Kasumi-1 (cell line): ENCODE measurements at regions not wholly inside any gene's neighbourhood (a gene's known extent, or its start where the extent isn't known, plus 50 kb on each side); places are given as distances from the start of the nearest gene placed in this dataset.

ENCODE experiments used
- DNase-seq, 2 experiments: peaks; one replicate each; lab custom pipeline; 2025; lab: John Stamatoyannopoulos, UW

GRCh38 chr11:79564288-79564925, 123.6 kb upstream of the TENM4 start:
- no peak for DNase-seq

DNA sequence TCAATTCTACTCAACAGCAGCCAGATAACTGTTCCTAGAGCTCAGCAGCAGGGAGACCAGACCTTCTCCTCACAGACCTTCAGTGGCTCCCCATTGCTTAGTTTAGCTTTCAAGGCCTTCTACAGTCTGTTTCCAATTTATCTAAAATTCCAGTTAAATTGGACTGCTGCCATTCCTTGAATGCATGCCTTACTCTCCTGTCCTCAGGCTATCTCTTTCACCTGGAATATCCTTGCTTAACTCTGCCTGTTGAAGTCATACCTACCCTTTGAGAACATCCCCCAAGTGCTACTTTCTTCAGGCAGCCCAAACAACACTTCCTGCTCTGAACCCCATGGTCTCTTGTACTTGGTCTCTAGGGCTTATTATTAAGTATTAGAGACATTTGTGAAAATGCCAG, 120.7 kb upstream of the TENM4 start:
- no peak for DNase-seq

DNA sequence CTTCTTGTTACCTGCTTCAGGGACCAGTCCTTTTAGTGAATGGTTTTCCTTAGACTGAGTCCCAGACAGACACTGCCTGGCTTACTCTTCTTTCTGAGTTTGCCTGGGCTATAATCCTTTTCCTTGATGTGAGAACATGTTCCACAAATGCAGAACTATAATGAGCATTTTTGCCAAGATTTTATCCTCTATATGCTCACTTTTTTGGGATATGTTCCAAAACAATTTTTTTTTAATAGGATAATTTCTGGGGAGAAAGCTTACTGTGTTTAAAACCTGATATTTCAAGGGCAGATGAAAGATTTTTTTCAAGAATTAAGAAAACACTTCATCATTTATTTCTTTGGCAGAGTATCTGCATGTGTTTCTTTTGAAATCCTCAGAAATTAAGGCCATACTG, 110.0 kb upstream of the TENM4 start:
- DNase-seq = no peak

DNA sequence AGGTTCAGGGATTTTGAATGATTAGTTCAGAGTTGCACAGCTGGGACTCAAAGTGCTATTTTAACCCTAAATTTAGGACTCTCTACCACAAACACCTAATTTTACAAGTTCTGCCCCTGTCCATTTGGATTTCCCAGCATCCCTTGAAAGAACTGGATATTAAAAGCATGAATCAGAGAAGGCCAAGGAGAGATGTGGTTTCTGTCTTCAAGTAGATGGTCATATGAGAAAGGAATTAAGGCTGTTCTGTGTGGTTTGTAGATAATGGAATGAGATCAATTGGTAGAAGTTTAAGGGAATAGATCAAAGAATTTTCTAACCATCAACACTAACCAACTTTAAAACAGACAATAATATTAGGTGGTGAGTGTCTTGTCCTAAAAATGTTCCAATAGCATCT, 106.4 kb upstream of the TENM4 start:
- no peak for DNase-seq

- DNase-seq = no peak
These were observed 105.5 kb upstream of the TENM4 start for GRCh38 chr11:79546351-79546750.

DNA sequence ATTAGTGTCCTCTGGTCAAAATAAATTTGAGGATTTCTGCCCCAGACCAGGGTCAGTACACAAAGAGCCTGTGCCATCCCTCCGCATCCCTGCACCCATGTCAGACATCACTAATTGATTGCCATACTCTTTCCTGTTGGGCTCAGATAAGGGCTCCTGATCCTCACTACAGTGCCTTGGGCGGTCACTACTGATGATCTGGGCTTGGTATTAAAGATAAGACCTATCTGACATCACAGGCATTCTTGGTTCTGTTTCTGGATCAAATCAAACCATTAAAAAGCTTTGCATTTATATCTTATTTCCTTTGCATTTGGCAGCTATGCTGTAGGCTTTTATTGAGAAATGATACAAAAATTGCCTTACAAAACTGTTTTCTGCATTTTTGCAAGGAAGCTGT, 103.5 kb upstream of the TENM4 start:
- no peak for DNase-seq

DNA sequence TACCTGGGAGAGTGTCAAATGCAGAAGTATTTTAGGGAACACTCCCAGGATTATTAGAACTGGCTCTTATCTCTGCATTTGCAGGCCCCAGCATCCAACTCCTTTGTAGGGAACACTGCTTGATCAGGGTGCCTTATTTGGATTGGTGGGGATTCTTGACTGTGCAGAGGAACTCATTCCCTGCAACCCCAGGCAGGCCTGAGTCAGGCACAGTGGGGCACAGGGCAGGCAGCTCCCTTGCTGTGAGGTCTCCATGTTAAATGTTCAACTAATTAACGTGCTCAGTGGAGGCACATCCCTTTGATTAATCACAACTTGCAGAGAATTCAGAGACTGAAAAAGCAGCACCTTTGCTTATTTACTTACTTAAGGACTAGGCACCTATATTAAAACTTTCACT, 102.3 kb upstream of the TENM4 start:
- no peak for DNase-seq

DNA sequence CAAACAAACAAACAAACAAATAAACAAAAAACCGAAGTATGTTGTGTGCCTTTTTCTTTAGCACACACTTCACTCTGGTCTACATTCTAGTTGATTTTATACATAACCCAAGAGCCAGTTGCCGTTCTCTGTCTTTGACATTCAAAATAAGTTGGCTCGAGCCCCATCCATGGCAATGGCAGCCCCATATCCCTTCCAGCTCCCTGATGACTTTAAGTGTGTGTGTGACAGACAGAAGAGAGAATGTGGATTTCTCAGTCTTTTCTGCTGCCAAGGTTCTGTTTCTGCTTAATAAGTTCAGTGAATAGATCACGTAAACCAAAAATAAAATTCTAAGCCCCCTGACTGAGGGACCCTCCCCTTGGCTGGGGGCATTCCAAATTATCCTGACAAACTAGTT, 100.6 kb upstream of the TENM4 start:
- DNase-seq = no peak

DNA sequence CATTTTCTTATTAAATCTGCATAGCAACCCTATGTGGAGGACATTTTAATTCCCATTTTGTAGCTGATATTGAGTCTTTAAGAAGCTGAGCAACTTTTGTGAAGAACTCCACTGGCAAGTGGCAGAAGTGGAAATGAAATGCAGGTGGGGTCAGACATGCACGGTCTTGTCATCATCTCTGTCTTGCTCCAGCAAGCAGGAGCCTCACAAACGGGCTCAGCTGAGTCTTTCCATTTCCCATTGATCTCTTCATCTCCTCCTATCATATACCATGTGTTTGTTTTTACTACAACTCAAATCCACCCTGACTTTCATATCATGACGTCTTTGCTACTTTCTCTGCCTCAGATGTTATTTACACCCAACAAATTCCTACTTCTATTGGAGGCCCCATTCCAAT, 97.9 kb upstream of the TENM4 start:
- no peak for DNase-seq

DNA sequence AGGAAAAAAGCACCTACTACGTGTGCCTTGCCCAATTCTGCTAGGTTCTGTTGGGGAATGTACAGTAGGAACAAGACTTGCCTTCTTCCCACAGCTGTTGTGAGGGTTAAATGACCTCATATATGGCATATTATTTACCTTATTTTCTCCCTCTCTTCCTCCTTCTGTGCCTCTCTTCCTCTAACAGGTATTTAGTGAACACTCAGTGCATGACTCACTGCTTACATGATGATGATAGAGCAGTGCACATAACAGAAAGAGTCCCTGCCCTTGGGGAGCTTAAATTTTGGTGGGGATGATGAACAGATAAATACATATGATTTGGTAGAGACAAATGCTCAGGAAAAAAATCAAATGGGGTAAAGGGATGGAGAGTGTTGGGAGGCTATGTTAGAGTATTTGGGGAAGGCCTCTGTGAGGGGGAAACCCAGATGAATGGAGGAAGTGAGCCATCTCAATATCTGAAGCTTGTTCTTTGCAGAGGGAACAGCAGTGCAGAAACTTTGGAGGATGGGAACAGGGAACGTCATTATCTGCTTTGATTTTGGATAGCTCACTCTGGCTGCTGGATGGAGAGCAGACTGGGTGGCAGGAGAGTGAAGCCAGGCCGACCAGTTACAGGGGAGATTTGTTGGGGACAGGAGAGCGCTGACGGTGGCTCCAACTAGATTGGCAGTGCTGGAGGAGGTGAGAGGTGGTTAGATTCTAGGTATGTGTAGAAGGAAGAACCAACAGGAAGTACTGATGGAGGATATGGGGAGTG, 95.5 kb upstream of the TENM4 start:
- no peak for DNase-seq

DNA sequence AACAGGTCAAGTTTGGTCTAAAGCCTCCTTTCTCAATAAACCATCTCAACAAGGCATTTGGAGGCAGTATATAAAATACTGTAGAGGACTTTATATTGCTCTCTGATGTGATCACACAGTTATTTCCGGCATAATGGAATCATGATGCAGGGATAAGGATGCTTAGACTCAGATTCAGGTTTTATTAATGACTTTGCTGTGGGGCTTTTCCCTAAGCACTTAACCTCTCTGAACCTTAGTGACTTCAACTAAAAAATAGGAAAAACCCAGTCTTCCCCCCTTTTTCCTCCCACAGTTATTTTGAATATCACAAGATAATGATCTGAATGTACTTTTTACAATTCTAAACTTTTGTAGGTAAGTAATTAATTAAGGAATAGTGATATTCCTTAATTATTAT, 94.8 kb upstream of the TENM4 start:
- DNase-seq = no peak

GRCh38 chr11:79525257-79525656, 84.4 kb upstream of the TENM4 start:
- no peak for DNase-seq

- no peak for DNase-seq
These were observed 81.8 kb upstream of the TENM4 start for GRCh38 chr11:79522626-79523025.

DNA sequence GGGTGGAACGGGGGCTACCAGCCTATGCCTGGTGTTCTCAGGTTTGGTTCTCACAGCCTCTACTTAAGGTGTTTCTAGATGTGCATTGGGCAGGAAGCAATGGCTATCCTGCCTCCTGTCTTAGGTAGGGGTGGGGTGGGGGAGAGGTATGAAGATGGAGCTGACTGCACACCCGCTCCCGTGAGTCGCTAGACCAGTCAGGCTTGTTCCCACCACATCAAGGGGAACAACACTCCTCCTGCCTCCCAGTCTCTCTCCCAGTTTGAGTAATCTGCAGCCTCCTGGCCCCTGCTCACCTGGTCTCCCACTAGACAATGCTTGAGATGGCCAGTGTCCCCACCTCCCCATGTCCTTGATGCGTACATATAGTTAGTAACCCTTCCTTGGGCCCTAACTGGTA, 79.3 kb upstream of the TENM4 start:
- no peak for DNase-seq

DNA sequence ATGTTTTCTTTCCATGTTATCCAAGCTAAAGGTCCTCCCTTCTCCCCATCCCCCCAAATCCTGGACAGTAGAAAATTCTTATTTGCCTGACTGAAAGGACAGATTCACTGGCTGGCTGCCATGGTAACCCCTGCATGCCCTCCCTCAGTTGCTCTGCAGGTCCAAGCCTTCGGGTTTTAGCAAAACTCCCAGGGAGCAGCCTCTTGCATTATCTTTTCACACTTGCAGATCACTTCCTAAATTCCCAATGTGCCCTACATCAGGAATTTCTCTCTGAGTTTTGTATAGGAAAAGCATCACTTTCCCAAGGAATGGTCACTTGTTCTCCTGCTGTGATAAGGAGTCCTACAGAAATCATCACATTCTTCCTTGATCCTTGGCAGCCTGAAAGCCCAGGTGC, 75.0 kb upstream of the TENM4 start:
- DNase-seq = no peak

DNA sequence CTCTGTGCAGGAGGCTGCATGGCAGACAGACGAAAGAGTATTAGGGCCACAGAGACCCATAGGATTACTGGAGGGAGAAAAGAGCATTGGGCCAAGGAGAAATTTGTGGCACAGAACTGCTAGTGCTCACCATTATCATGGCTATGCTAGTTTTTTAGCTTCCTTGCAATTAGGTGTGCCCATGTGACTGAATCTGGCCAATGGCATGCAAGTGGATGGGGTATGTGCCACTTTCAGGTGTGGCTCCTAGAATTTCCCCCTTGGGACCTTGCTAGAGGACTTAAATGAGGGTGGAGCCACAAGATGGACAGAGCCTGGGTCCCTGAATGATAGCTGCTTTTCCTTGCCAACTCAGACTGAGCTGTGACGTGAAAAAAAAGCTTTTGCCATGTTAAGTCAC, 73.9 kb upstream of the TENM4 start:
- no peak for DNase-seq

GRCh38 chr11:79514290-79514689, 73.5 kb upstream of the TENM4 start:
- DNase-seq = no peak

- DNase-seq = no peak
These were observed 72.1 kb upstream of the TENM4 start for GRCh38 chr11:79512706-79513469.

- no peak for DNase-seq
These were observed 70.1 kb upstream of the TENM4 start for GRCh38 chr11:79510960-79511359.

- no peak for DNase-seq
These were observed 67.6 kb upstream of the TENM4 start for GRCh38 chr11:79508461-79508860.

DNA sequence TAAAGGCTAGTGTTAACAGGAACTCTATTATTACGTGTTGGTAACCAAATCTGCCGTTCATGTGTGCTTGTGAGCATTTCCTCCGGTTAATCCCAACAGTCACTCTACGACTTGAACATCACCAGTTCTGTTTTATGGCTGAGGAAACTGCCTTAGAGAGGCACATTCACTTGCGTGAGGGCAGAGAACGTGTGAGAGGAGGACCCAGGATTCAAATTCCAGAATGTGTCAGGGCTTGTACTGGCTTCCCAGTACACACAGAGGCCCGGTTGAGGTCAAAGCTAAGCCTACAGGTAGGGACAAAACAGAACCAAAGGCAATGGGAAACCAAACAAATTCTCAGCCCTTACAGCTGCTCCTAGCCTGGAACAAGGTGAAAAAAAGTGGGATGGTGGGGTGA, 66.9 kb upstream of the TENM4 start:
- DNase-seq = no peak

DNA sequence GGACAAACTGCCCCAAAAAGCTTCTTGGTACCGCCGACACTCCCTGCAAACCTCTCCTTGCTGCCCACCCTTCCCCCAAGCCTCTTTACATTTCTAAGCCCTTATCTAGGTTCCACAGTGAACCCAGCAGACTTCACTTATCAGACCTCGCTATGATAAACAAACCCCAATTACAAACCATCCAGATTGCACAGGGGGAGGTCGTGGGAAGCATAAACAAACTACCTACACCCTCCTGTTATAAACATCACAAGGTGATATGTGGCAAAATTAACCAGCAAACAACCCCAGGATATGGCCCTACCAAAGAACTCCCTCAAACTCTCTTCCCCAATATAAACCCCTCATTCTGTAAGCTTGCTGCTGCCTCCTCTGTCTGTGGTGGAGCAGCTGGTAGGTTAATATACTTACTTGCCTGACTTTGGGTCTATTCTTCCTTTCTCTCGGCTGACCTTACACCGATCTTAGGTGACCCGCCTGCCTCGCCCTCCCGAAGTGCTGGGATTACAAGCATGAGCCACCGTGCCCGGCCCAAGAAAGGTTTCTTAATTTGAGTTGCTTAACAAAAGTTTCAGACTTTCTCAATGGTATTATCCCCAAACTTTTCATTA, 66.0 kb upstream of the TENM4 start:
- no peak for DNase-seq

DNA sequence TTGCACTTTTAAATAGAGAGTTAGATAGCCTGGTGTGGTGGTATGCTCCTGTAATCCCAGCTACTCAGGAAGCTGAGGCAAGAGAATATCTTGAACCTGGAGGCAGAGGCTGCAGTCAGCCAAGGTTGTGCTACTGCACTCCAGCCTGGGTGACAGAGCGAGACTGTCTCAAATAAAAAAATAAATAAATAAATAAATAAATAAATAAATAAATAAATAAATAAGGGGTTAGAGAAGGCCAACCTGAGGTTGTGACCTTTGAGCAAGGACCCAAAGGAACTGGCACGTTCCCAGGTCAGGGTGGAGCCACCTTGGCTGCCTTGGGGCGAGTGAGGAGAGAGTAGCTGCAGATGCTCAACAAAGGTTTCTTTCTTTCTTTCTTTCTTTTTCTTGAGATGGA, 65.3 kb upstream of the TENM4 start:
- DNase-seq = no peak
